HUES6 (cell line): ENCODE measurements at regions not wholly inside any gene's neighbourhood (a gene's known extent, or its start where the extent isn't known, plus 50 kb on each side); places are given as distances from the start of the nearest gene placed in this dataset.
"Not testable (repeated sequence)": the region's sequence is repeated elsewhere in the genome, so short reads cannot be mapped to it uniquely, and the experiment has no call there.

ENCODE experiments used
- H3K27ac ChIP-seq: 2 replicates; pipeline ENCODE4 v1.7.0; 2013; ENCODE audit warnings: low read depth, mild to moderate bottlenecking, low read length, inconsistent platforms
- H3K27me3 ChIP-seq: 2 replicates; pipeline ENCODE4 v1.6.1; 2013; ENCODE audit warnings: low read length; ENCODE audit not compliant: control insufficient read depth, insufficient read depth
- H3K36me3 ChIP-seq: 2 replicates; pipeline ENCODE4 v1.6.1; 2013; ENCODE audit warnings: low read length; ENCODE audit not compliant: control insufficient read depth, insufficient read depth
- H3K4me1 ChIP-seq: 2 replicates; pipeline ENCODE4 v1.6.1; 2013; ENCODE audit warnings: low read length; ENCODE audit not compliant: control insufficient read depth, insufficient read depth
- H3K4me3 ChIP-seq: 2 replicates; pipeline ENCODE4 v1.5.1; 2013; ENCODE audit warnings: low read depth, low read length
- H3K9ac ChIP-seq: one replicate; pipeline ENCODE4 v1.6.1; 2013; ENCODE audit warnings: mild to moderate bottlenecking, low read length
- H3K9me3 ChIP-seq: 2 replicates; pipeline ENCODE4 v1.6.1; 2013; ENCODE audit warnings: low read depth, low read length; ENCODE audit not compliant: control insufficient read depth, insufficient read depth

DNA sequence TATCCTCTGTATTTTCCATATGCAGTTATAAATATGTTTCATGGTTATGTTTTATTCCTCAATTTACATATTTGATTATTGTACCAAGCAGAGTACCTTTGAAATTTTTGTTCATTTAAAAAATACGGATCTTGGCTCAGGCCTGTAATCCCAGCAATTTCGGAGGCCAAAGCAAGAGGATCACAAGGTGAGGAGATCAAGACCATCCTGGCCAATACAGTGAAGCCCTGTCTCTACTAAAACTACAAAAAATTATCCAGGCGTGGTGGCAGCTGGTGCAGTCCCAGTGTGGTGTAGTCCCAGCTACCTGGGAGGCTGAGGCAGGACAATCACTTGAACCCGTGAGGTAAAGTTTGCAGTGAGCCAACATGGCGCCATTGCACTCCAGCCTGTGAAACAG, 251.2 kb upstream of the TPTE start:
- not testable (repeated sequence) for H3K4me1 ChIP-seq, H3K27me3 ChIP-seq, H3K9ac ChIP-seq

DNA sequence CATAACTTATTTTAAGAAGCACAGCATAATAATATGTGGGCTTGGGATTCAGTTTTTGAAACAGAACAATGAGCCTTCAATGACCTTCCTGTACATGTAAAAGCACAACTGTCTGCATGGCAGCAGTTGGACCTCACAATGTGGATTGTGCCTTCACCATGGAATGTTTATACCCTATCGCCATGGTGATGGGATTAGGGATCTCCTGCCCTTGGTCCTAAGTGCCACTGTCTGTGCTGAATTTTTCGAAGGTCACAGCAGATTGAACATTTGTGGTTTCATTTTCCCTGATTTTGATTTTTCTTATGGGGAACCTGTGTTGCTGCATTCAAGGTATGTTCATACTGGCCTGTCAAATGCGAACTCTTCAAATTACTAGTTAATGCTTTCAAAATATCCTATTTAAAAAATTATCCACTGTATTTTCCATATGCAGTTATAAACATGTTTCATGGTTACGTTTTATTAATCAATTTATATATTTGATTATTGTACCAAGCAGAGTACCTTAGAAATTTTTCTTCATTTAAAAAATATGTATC, 249.6 kb upstream of the TPTE start:
- not testable (repeated sequence) for H3K27ac ChIP-seq, H3K27me3 ChIP-seq, H3K4me1 ChIP-seq, H3K9ac ChIP-seq, H3K36me3 ChIP-seq
- Histone ChIP-seq H3K4me3 (peak overlapping the region; percentile 35; the same call in 1 of the 2 replicates), H3K9me3 (peaks cover 19% of the 10 kb centered on the region)

More for the DNA sequence above, 251.2 kb upstream of the TPTE start:
- not testable (repeated sequence) for H3K4me3 ChIP-seq, H3K27ac ChIP-seq, H3K36me3 ChIP-seq
- peaks cover 19% of the 10 kb centered on the region for H3K9me3 ChIP-seq

DNA sequence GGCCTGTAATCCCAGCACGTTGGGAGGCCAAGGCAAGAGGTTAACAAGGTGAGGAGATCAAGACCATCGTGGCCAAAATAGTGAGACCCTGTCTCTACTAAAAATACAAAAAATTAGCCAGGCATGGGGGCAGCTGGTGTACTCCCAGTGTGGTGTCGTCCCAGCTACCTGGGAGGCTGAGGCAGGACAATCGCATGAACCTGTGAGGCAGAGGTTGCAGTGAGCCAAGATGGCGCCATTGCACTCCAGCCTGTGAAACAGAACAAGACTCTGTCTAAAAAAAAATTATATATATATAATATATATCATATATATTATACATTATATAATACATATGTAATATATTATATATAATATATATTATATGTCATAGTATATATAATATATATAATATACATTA, 249.2 kb upstream of the TPTE start:
- no peaks in the 10 kb centered on the region for H3K4me1 ChIP-seq

DNA sequence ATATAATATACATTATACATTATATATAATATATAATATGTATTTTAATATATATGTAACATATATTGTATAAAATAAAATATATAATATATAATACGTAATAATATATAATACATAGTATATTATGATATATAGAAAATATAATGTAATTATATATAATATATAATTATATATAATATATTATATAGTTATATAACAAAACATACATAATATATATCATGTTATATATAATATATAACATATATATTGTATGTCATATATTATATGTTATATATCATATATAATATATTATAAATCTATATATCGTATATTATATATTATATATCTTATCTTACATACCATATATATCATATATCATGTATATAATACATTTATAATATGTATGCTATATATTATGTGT, 248.2 kb upstream of the TPTE start:
- H3K36me3 ChIP-seq = no peaks in the 10 kb centered on the region
- H3K27me3 ChIP-seq = no peaks in the 10 kb centered on the region
- no peak overlapping the region for H3K4me3 ChIP-seq
- no peaks in the 10 kb centered on the region for H3K4me1 ChIP-seq
- H3K9ac ChIP-seq = no peak overlapping the region
- no peak overlapping the region for H3K27ac ChIP-seq
- H3K9me3 ChIP-seq = peaks cover 19% of the 10 kb centered on the region

More for the DNA sequence above, 249.2 kb upstream of the TPTE start:
- Histone ChIP-seq H3K4me3 (peak overlapping the region; percentile 35; the same call in 1 of the 2 replicates), H3K9ac (no peak overlapping the region), H3K9me3 (peaks cover 19% of the 10 kb centered on the region), H3K27ac (no peak overlapping the region), H3K27me3 (no peaks in the 10 kb centered on the region), H3K36me3 (no peaks in the 10 kb centered on the region)

DNA sequence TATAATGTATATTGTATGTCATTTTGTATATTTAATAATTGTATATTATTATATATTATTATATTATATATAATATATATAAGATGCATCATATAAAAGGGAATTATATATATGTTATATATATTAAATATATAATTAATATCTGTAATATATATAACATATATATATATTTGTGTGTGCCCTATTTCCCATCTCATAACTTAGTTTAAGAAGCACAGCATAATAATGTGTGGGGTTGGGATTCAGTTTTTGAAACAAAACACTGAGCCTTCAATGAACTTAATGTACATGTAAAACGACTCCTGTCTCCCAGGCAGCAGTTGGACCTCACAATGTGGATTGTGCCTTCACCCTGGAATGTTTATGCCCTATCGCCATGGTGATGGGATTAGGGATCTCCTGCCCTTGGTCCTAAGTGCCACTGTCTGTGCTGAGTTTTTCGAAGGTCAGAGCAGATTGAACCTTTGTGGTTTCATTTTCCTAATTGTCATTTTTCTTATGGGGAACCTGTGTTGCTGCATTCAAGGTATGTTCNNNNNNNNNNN, 247.5 kb upstream of the TPTE start:
- not testable (repeated sequence) for H3K27me3 ChIP-seq, H3K4me3 ChIP-seq, H3K36me3 ChIP-seq, H3K27ac ChIP-seq, H3K4me1 ChIP-seq, H3K9ac ChIP-seq
- H3K9me3 ChIP-seq = peaks cover 19% of the 10 kb centered on the region
